ENCODE measurements at regions not wholly inside any gene's neighbourhood (a gene's known extent, or its start where the extent isn't known, plus 50 kb on each side); places are given as distances from the start of the nearest gene placed in this dataset.
"Not testable (repeated sequence)": the region's sequence is repeated elsewhere in the genome, so short reads cannot be mapped to it uniquely, and the experiment has no call there.

- DNase-seq (ENCODE audit: insufficient read length, low spot score) (no peak), FAIRE-seq (no peak)
Measured at GRCh38 chr5:145407300-145408047, 427.7 kb downstream of the PRELID2 start.

GRCh38 chr5:145403992-145404391, 431.1 kb downstream of the PRELID2 start:
- no peak for TF ChIP-seq POLR2A (IDR thresholded peaks at IDR 0.05; ENCODE audit: low read depth, low read length)

More at GRCh38 chr5:145407300-145408047, 427.7 kb downstream of the PRELID2 start:
- TF ChIP-seq POLR2A (IDR thresholded peaks at IDR 0.05; ENCODE audit: low read depth, low read length) = no peak

GRCh38 chr5:145396888-145397287, 438.3 kb downstream of the PRELID2 start:
- no peak for FAIRE-seq
- DNase-seq (ENCODE audit: insufficient read length, low spot score) = no peak
- no peak for TF ChIP-seq POLR2A (IDR thresholded peaks at IDR 0.05; ENCODE audit: low read depth, low read length)

More at GRCh38 chr5:145403992-145404391, 431.1 kb downstream of the PRELID2 start:
- FAIRE-seq = no peak
- DNase-seq (ENCODE audit: insufficient read length, low spot score) = no peak

- not testable (repeated sequence) for FAIRE-seq; DNase-seq (ENCODE audit: insufficient read length, low spot score)
Measured at GRCh38 chr5:145395151-145395550, 440.0 kb downstream of the PRELID2 start.

- FAIRE-seq (no peak), DNase-seq (ENCODE audit: insufficient read length, low spot score) (no peak)
- TF ChIP-seq POLR2A (IDR thresholded peaks at IDR 0.05; ENCODE audit: low read depth, low read length) = no peak
Measured at GRCh38 chr5:145393426-145393825, 441.7 kb downstream of the PRELID2 start.

GRCh38 chr5:145389047-145389446, 446.1 kb downstream of the PRELID2 start:
- TF ChIP-seq POLR2A (IDR thresholded peaks at IDR 0.05; ENCODE audit: low read depth, low read length) = no peak
- no peak for FAIRE-seq
- no peak for DNase-seq (ENCODE audit: insufficient read length, low spot score)

- DNase-seq (ENCODE audit: insufficient read length, low spot score) = no peak
Measured at GRCh38 chr5:145385276-145385675, 449.9 kb downstream of the PRELID2 start.

GRCh38 chr5:145378226-145378625, 456.9 kb downstream of the PRELID2 start:
- TF ChIP-seq POLR2A (IDR thresholded peaks at IDR 0.05; ENCODE audit: low read depth, low read length) = no peak
- no peak for FAIRE-seq
- DNase-seq (ENCODE audit: insufficient read length, low spot score) = no peak

More at GRCh38 chr5:145385276-145385675, 449.9 kb downstream of the PRELID2 start:
- FAIRE-seq = no peak
- TF ChIP-seq POLR2A (IDR thresholded peaks at IDR 0.05; ENCODE audit: low read depth, low read length) = no peak

- no peak for TF ChIP-seq POLR2A (IDR thresholded peaks at IDR 0.05; ENCODE audit: low read depth, low read length)
- FAIRE-seq = no peak
Measured at GRCh38 chr5:145375521-145375920, 459.6 kb downstream of the PRELID2 start.

GRCh38 chr5:145365464-145365863, 469.7 kb downstream of the PRELID2 start:
- FAIRE-seq = no peak
- no peak for DNase-seq (ENCODE audit: insufficient read length, low spot score)
- TF ChIP-seq POLR2A (IDR thresholded peaks at IDR 0.05; ENCODE audit: low read depth, low read length) = no peak

More at GRCh38 chr5:145375521-145375920, 459.6 kb downstream of the PRELID2 start:
- DNase-seq (ENCODE audit: insufficient read length, low spot score) = no peak

- no peak for TF ChIP-seq POLR2A (IDR thresholded peaks at IDR 0.05; ENCODE audit: low read depth, low read length)
- peak; percentile 97 for FAIRE-seq
- peak; percentile 5 for DNase-seq (ENCODE audit: insufficient read length, low spot score)
Measured at GRCh38 chr5:145362266-145362665, 472.9 kb downstream of the PRELID2 start.

GRCh38 chr5:145360936-145361335, 474.2 kb downstream of the PRELID2 start:
- FAIRE-seq (no peak), DNase-seq (ENCODE audit: insufficient read length, low spot score) (no peak)
- TF ChIP-seq POLR2A (IDR thresholded peaks at IDR 0.05; ENCODE audit: low read depth, low read length) = no peak

- DNase-seq (ENCODE audit: insufficient read length, low spot score) (no peak), FAIRE-seq (peak; percentile 61)
- no peak for TF ChIP-seq POLR2A (IDR thresholded peaks at IDR 0.05; ENCODE audit: low read depth, low read length)
Measured at GRCh38 chr5:145350513-145350912, 484.6 kb downstream of the PRELID2 start.

- FAIRE-seq = peak; percentile 97
- no peak for TF ChIP-seq POLR2A (IDR thresholded peaks at IDR 0.05; ENCODE audit: low read depth, low read length)
- DNase-seq (ENCODE audit: insufficient read length, low spot score) = no peak
Measured at GRCh38 chr5:145347026-145347616, 488.0 kb downstream of the PRELID2 start.

Measured in H54 (cell line).